PC-9 (cell line): ENCODE measurements at regions not wholly inside any gene's neighbourhood (a gene's known extent, or its start where the extent isn't known, plus 50 kb on each side); places are given as distances from the start of the nearest gene placed in this dataset.

Experiments used
- BruUV-seq: library from RNA; stranded (reverse); fragments of 400-500 nt; replicated peaks from 2 replicates; lab custom pipeline; 2021; lab: Mats Ljungman, UMichigan
- CTCF ChIA-PET: fragments of 300-600 bp; sonication (Branson Sonifier 250); formaldehyde crosslinking; loops from one replicate; lab custom pipeline; 2022; ENCODE audit warnings: antibody characterized with exemption; lab: Charles Lee
- POLR2A ChIA-PET: fragments of 300-600 bp; sonication (Branson Sonifier 250); formaldehyde crosslinking; loops from one replicate; lab custom pipeline; 2022; ENCODE audit warnings: antibody characterized with exemption; ENCODE audit not compliant: unreplicated experiment; lab: Charles Lee
- DNase-seq, 2 experiments: peaks; one replicate each; pipeline versions ENCODE4 v3.0.0 to v3.0.0-alpha.2; 2015 to 2022; ENCODE audit warnings: mixed read lengths in 1 of 2
- H2AFZ ChIP-seq: fragments of 200-600 bp; sonication (generic); 2 replicates; pipeline ENCODE4 v1.8.1; 2017; ENCODE audit warnings: antibody characterized with exemption
- H3F3A ChIP-seq: fragments of 200-600 bp; sonication (generic); 2 replicates; pipeline ENCODE4 v1.8.1; 2017; ENCODE audit warnings: antibody characterized with exemption, mild to moderate bottlenecking, low read depth; ENCODE audit not compliant: insufficient read depth
- H3K27ac ChIP-seq: fragments of 200-600 bp; sonication (generic); 2 replicates; pipeline ENCODE4 v1.6.1; 2016; ENCODE audit warnings: mixed run types
- H3K27me3 ChIP-seq: fragments of 200-600 bp; sonication (generic); 2 replicates; pipeline ENCODE4 v1.6.1; 2016; ENCODE audit warnings: low read depth, mixed run types; ENCODE audit not compliant: insufficient read depth
- H3K36me3 ChIP-seq: fragments of 200-600 bp; sonication (generic); 2 replicates; pipeline ENCODE4 v1.6.1; 2016; ENCODE audit warnings: low read depth, mixed run types
- H3K4me1 ChIP-seq: fragments of 200-600 bp; sonication (generic); replicated peaks from 2 replicates; pipeline ENCODE4 v1.6.1; 2016; ENCODE audit warnings: mixed run types; ENCODE audit not compliant: insufficient read depth
- H3K4me2 ChIP-seq: fragments of 200-600 bp; sonication (generic); 2 replicates; pipeline ENCODE4 v1.6.1; 2017; ENCODE audit warnings: mixed run types
- H3K4me3 ChIP-seq: fragments of 200-600 bp; sonication (generic); 2 replicates; pipeline ENCODE4 v1.6.1; 2016; ENCODE audit warnings: mixed run types
- H3K79me2 ChIP-seq: fragments of 200-600 bp; sonication (generic); 2 replicates; pipeline ENCODE4 v1.6.1; 2017; ENCODE audit warnings: low read depth, mixed run types
- H3K9me2 ChIP-seq: fragments of 200-600 bp; sonication (generic); 2 replicates; pipeline ENCODE4 v1.8.1; 2017; ENCODE audit warnings: mild to moderate bottlenecking; ENCODE audit not compliant: insufficient read depth
- H3K9me3 ChIP-seq: fragments of 200-600 bp; sonication (generic); 2 replicates; pipeline ENCODE4 v1.8.1; 2016; ENCODE audit warnings: low read depth; ENCODE audit not compliant: insufficient read depth
- H4K20me1 ChIP-seq: fragments of 200-600 bp; sonication (generic); 2 replicates; pipeline ENCODE4 v1.8.1; 2017; ENCODE audit not compliant: insufficient read depth
- EZH2 ChIP-seq: fragments of 200-600 bp; sonication (generic); IDR thresholded peaks from 2 replicates; pipeline ENCODE4 v1.8.0; 2017; ENCODE audit warnings: antibody characterized with exemption, low read depth
- intact Hi-C: fragments of 100-400 bp; cut with micrococcal nuclease; formaldehyde crosslinking; loops from one replicate; pipeline ENCODE4 v1.10.0; 2022; ENCODE audit not compliant: unreplicated experiment
- TF ChIP-seq, protein P1 (sequence below): fragments of 200-600 bp; sonication (generic); conservative IDR thresholded peaks from 2 replicates; pipeline ENCODE4 v1.6.1; 2017; ENCODE audit warnings: mixed run types, antibody characterized with exemption, mild to moderate bottlenecking, moderate library complexity

DNA sequence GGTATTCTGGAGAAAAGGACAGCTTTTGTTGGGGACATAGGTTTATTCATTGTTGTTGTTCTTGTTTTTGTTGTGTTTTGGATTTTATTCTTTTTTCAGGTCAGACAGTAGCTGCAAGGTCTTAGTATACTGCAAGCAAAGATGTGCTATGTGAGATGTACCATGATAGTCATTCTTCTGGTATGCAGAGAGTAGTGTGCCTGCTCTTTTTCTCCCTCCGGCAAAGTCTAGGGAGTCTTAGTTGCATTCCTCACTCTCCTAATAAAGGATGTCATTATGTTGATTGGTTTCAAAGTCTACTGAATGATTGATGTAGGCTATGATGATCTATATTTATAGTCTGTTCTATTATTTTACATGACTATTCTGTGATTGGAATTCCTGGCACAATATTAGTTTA is 119.9 kb upstream of the POF1B start:
- Histone ChIP-seq H3K36me3 (no peaks in the 10 kb centered on the region), H3K9me2 (no peaks in the 10 kb centered on the region), H3F3A (no peaks in the 10 kb centered on the region), H2AFZ (no peak overlapping the region), H3K27me3 (no peaks in the 10 kb centered on the region), H3K4me2 (no peak overlapping the region), H3K4me3 (no peak overlapping the region), H3K9me3 (no peaks in the 10 kb centered on the region), H3K27ac (no peak overlapping the region), H4K20me1 (no peaks in the 10 kb centered on the region), H3K79me2 (no peaks in the 10 kb centered on the region), H3K4me1 (no peaks in the 10 kb centered on the region)
- intact Hi-C loops = no loop called here
- no TSS peak for BruUV-seq
- ChIA-PET CTCF (no interaction called here), POLR2A (no interaction called here)
- TF ChIP-seq, protein P1, sequence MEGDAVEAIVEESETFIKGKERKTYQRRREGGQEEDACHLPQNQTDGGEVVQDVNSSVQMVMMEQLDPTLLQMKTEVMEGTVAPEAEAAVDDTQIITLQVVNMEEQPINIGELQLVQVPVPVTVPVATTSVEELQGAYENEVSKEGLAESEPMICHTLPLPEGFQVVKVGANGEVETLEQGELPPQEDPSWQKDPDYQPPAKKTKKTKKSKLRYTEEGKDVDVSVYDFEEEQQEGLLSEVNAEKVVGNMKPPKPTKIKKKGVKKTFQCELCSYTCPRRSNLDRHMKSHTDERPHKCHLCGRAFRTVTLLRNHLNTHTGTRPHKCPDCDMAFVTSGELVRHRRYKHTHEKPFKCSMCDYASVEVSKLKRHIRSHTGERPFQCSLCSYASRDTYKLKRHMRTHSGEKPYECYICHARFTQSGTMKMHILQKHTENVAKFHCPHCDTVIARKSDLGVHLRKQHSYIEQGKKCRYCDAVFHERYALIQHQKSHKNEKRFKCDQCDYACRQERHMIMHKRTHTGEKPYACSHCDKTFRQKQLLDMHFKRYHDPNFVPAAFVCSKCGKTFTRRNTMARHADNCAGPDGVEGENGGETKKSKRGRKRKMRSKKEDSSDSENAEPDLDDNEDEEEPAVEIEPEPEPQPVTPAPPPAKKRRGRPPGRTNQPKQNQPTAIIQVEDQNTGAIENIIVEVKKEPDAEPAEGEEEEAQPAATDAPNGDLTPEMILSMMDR = no peak
- no peak for TF ChIP-seq EZH2
- no peak for DNase-seq

DNA sequence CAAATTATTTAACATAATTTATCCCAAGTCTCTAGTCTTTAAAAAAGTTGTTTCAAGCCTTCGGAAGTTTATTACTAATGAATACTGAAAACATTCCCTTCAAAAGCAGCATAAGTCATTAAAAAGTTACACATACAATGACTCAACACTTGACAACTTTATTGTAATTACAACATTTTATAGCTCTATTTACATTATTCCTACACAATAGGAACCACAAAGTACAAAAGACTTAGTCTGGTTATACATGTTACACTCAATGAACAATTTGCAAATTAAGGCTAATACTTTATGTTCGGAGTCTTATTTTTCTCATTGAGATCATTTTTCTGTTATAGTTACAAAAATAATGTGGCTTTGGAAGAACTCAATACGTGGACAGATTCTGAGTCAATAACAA is 114.4 kb upstream of the POF1B start:
- Histone ChIP-seq H3K4me1 (no peaks in the 10 kb centered on the region), H3K79me2 (no peaks in the 10 kb centered on the region), H3K36me3 (no peaks in the 10 kb centered on the region), H3K4me2 (no peak overlapping the region), H2AFZ (no peak overlapping the region), H3K4me3 (no peak overlapping the region), H3F3A (no peaks in the 10 kb centered on the region), H3K27ac (no peak overlapping the region), H3K27me3 (no peaks in the 10 kb centered on the region), H4K20me1 (no peaks in the 10 kb centered on the region), H3K9me3 (no peaks in the 10 kb centered on the region), H3K9me2 (no peaks in the 10 kb centered on the region)
- BruUV-seq = no TSS peak
- TF ChIP-seq, protein P1 = no peak
- no peak for TF ChIP-seq EZH2
- POLR2A ChIA-PET = no interaction called here
- intact Hi-C loops = no loop called here
- CTCF ChIA-PET = no interaction called here
- DNase-seq = no peak

DNA sequence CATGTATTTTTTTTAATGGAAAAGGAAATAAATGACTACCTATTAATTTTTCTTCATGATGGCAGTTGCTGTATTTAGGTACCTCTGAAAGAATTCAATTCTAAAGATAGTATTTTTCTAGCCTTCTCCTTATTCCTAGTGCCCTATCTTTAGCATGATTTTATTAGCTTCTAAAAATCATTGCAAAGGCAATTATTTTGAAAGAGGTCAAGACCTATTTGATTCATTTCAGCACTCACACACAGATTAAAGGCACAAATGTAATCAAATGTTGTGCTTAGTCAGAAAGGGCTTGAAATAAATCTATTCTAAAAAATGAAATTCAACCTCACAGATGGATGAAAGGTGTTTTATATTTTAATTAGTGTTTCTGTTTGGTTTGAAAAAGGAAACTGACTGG is 74.8 kb upstream of the POF1B start:
- intact Hi-C loops = no loop called here
- H3K4me3 ChIP-seq = no peak overlapping the region
- no peaks in the 10 kb centered on the region for H3K36me3 ChIP-seq
- POLR2A ChIA-PET = no interaction called here
- H3K27me3 ChIP-seq = no peaks in the 10 kb centered on the region
- H4K20me1 ChIP-seq = no peaks in the 10 kb centered on the region
- H3K79me2 ChIP-seq = no peaks in the 10 kb centered on the region
- H3K27ac ChIP-seq = no peak overlapping the region
- no peaks in the 10 kb centered on the region for H3F3A ChIP-seq
- H3K4me1 ChIP-seq = no peaks in the 10 kb centered on the region
- no peak for TF ChIP-seq EZH2
- TF ChIP-seq, protein P1 = no peak
- H3K9me3 ChIP-seq = no peaks in the 10 kb centered on the region
- no peak overlapping the region for H2AFZ ChIP-seq
- no TSS peak for BruUV-seq
- H3K9me2 ChIP-seq = no peaks in the 10 kb centered on the region
- no peak for DNase-seq
- CTCF ChIA-PET = no interaction called here
- H3K4me2 ChIP-seq = no peak overlapping the region
